Astrocyte (in vitro differentiated cells and primary cell): ENCODE measurements at regions not wholly inside any gene's neighbourhood (a gene's known extent, or its start where the extent isn't known, plus 50 kb on each side); places are given as distances from the start of the nearest gene placed in this dataset.

Experiments
- DNase-seq: peaks from one replicate; pipeline ENCODE4 v3.0.0-alpha.2; 2010; ENCODE audit warnings: low read depth
- FAIRE-seq: peaks from 2 replicates; lab custom pipeline; 2011; peaks lifted over from hg19 to GRCh38; lab: Jason Lieb, UNC
- H2AFZ ChIP-seq: 2 replicates; pipeline ENCODE4 v1.6.0; 2012; ENCODE audit warnings: low read depth, low read length, inconsistent platforms
- H3K27ac ChIP-seq: 2 replicates; pipeline ENCODE4 v1.5.1; 2011; ENCODE audit warnings: low read depth, low read length, inconsistent platforms
- H3K27me3 ChIP-seq: 2 replicates; pipeline ENCODE4 v1.6.0; 2011; ENCODE audit warnings: low read length, inconsistent platforms; ENCODE audit not compliant: insufficient read depth
- H3K36me3 ChIP-seq: 2 replicates; pipeline ENCODE4 v1.5.1; 2011; ENCODE audit warnings: low read length, inconsistent platforms; ENCODE audit not compliant: insufficient read depth
- H3K4me1 ChIP-seq: 2 replicates; pipeline ENCODE4 v1.5.1; 2011; ENCODE audit warnings: low read length, inconsistent platforms; ENCODE audit not compliant: insufficient read depth
- H3K4me2 ChIP-seq: 2 replicates; pipeline ENCODE4 v1.6.0; 2012; ENCODE audit warnings: low read length, inconsistent platforms
- H3K4me3 ChIP-seq: 2 replicates; pipeline ENCODE4 v1.5.1; 2011; ENCODE audit warnings: low read depth, mild to moderate bottlenecking, low read length, inconsistent platforms; ENCODE audit not compliant: insufficient read depth
- H3K79me2 ChIP-seq: 2 replicates; pipeline ENCODE4 v1.6.0; 2012; ENCODE audit warnings: mild to moderate bottlenecking, low read length, inconsistent platforms; ENCODE audit not compliant: insufficient read depth
- H3K9ac ChIP-seq: 2 replicates; pipeline ENCODE4 v1.6.0; 2012; ENCODE audit warnings: mild to moderate bottlenecking, low read length, inconsistent platforms
- H3K9me3 ChIP-seq: 2 replicates; pipeline ENCODE4 v1.5.1; 2012; ENCODE audit warnings: low read depth, mild to moderate bottlenecking, low read length, inconsistent platforms; ENCODE audit not compliant: insufficient read depth
- H4K20me1 ChIP-seq: 2 replicates; pipeline ENCODE4 v1.6.0; 2012; ENCODE audit warnings: low read length, inconsistent platforms; ENCODE audit not compliant: insufficient read depth
- H3K27ac Mint-ChIP-seq: one replicate; pipeline ENCODE4 v1.8.0; 2021; ENCODE audit warnings: mild to moderate bottlenecking, mixed read lengths; ENCODE audit not compliant: unreplicated experiment
- H3K27me3 Mint-ChIP-seq: one replicate; pipeline ENCODE4 v1.8.0; 2021; ENCODE audit warnings: low read depth, mixed read lengths; ENCODE audit not compliant: unreplicated experiment
- H3K36me3 Mint-ChIP-seq: one replicate; pipeline ENCODE4 v1.8.0; 2021; ENCODE audit warnings: low read depth, mixed read lengths; ENCODE audit not compliant: unreplicated experiment
- H3K4me1 Mint-ChIP-seq: one replicate; pipeline ENCODE4 v1.8.0; 2021; ENCODE audit warnings: low read depth, mixed read lengths; ENCODE audit not compliant: unreplicated experiment
- H3K4me3 Mint-ChIP-seq: one replicate; pipeline ENCODE4 v1.8.0; 2021; ENCODE audit warnings: mild to moderate bottlenecking, moderate library complexity, mixed read lengths; ENCODE audit not compliant: unreplicated experiment
- H3K9me3 Mint-ChIP-seq: one replicate; pipeline ENCODE4 v1.8.0; 2021; ENCODE audit warnings: mild to moderate bottlenecking, mixed read lengths; ENCODE audit not compliant: unreplicated experiment
- EZH2 ChIP-seq: IDR thresholded peaks from 2 replicates; pipeline ENCODE4 v1.6.1; 2012; ENCODE audit warnings: mild to moderate bottlenecking, low read length, inconsistent platforms; ENCODE audit not compliant: insufficient read depth
- TF ChIP-seq, protein P1 (sequence below): IDR thresholded peaks from 2 replicates; pipeline ENCODE4 v1.5.1; 2011; ENCODE audit warnings: low read depth, mild to moderate bottlenecking, inconsistent platforms, low read length, moderate library complexity; ENCODE audit not compliant: insufficient read depth

DNA sequence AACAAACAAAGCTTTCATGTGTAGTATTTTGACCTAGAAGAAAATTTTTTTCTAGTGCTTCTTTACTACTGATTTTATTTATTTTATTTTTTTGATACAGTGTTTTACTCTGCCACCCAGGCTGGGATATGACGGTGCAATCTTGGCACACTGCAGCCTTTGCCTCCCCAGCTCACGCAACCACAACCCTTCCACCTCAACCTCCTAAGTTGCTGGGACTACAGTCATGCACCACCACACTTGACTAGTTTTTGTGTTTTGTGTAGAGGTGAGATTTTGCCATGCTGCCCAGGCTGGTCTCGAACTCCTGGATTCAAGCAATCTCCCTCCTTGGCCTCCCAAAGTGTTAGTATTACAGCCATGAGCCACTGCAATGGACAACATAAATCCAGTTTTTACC is 1234.0 kb downstream of the CDY2B start:
- no peaks in the 10 kb centered on the region for H3K79me2 ChIP-seq
- TF ChIP-seq, protein P1, sequence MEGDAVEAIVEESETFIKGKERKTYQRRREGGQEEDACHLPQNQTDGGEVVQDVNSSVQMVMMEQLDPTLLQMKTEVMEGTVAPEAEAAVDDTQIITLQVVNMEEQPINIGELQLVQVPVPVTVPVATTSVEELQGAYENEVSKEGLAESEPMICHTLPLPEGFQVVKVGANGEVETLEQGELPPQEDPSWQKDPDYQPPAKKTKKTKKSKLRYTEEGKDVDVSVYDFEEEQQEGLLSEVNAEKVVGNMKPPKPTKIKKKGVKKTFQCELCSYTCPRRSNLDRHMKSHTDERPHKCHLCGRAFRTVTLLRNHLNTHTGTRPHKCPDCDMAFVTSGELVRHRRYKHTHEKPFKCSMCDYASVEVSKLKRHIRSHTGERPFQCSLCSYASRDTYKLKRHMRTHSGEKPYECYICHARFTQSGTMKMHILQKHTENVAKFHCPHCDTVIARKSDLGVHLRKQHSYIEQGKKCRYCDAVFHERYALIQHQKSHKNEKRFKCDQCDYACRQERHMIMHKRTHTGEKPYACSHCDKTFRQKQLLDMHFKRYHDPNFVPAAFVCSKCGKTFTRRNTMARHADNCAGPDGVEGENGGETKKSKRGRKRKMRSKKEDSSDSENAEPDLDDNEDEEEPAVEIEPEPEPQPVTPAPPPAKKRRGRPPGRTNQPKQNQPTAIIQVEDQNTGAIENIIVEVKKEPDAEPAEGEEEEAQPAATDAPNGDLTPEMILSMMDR: no peak
- no peak for TF ChIP-seq EZH2
- no peak overlapping the region for H3K4me3 ChIP-seq
- DNase-seq (no peak), FAIRE-seq (no peak)
- Mint-ChIP-seq H3K9me3 (peaks cover 2% of the 10 kb centered on the region), H3K4me3 (no peak overlapping the region), H3K27me3 (no peaks in the 10 kb centered on the region), H3K4me1 (no peaks in the 10 kb centered on the region), H3K36me3 (no peaks in the 10 kb centered on the region), H3K27ac (no peak overlapping the region)
- no peaks in the 10 kb centered on the region for H3K4me1 ChIP-seq
- peaks cover 5% of the 10 kb centered on the region for H3K9me3 ChIP-seq
- H3K36me3 ChIP-seq: no peaks in the 10 kb centered on the region
- H3K4me2 ChIP-seq: no peak overlapping the region
- no peaks in the 10 kb centered on the region for H3K27me3 ChIP-seq
- no peaks in the 10 kb centered on the region for H4K20me1 ChIP-seq
- H3K27ac ChIP-seq: no peak overlapping the region
- H3K9ac ChIP-seq: no peak overlapping the region
- no peak overlapping the region for H2AFZ ChIP-seq

- no peaks in the 10 kb centered on the region for H4K20me1 ChIP-seq
- H3K27me3 ChIP-seq: no peaks in the 10 kb centered on the region
- no peak overlapping the region for H3K4me3 ChIP-seq
- H3K27ac ChIP-seq: no peak overlapping the region
- Mint-ChIP-seq H3K9me3 (peaks cover 2% of the 10 kb centered on the region), H3K36me3 (no peaks in the 10 kb centered on the region), H3K4me1 (no peaks in the 10 kb centered on the region), H3K4me3 (no peak overlapping the region), H3K27ac (no peak overlapping the region), H3K27me3 (no peaks in the 10 kb centered on the region)
- FAIRE-seq (no peak), DNase-seq (no peak)
- H2AFZ ChIP-seq: no peak overlapping the region
- H3K9me3 ChIP-seq: peaks cover 5% of the 10 kb centered on the region
- H3K4me2 ChIP-seq: no peak overlapping the region
- no peak overlapping the region for H3K9ac ChIP-seq
- no peaks in the 10 kb centered on the region for H3K4me1 ChIP-seq
- no peaks in the 10 kb centered on the region for H3K79me2 ChIP-seq
- TF ChIP-seq, protein P1: no peak
- no peak for TF ChIP-seq EZH2
- H3K36me3 ChIP-seq: no peaks in the 10 kb centered on the region
Measured at GRCh38 chrY:16645449-16645848, 1234.6 kb downstream of the CDY2B start.

DNA sequence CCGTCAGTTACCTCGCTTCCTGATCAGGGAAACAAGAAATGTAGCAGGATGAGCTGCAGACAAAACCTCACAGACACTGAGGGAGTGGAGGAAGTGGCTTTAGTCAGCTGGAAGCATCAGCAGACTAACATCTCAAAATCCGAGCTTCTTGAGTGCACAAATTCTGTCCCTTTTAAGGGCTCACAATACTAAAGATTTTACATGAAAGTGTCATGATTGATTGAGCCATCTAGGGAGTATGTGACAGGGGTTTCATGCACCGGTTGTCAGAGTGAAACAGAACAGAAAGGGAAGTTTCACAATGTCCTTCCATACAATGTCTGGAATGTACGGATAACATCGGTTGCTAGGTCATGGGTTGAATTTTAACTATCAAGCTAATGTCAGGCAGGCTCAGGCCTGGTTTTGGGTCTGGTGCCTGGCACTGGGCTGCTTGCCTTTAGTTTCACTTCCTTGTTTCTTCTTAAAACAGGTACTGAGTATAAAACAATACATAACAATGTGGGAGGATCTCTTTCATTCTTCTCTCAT is 1235.7 kb downstream of the CDY2B start:
- H3K27me3 Mint-ChIP-seq: no peaks in the 10 kb centered on the region
- no peaks in the 10 kb centered on the region for H3K36me3 ChIP-seq

More for the DNA sequence above, 1235.7 kb downstream of the CDY2B start:
- Histone ChIP-seq H4K20me1 (no peaks in the 10 kb centered on the region), H3K9me3 (peaks cover 5% of the 10 kb centered on the region), H3K4me1 (no peaks in the 10 kb centered on the region), H3K27ac (no peak overlapping the region), H3K4me2 (no peak overlapping the region), H3K79me2 (no peaks in the 10 kb centered on the region), H3K27me3 (no peaks in the 10 kb centered on the region), H3K4me3 (no peak overlapping the region), H2AFZ (no peak overlapping the region), H3K9ac (no peak overlapping the region)
- FAIRE-seq (no peak), DNase-seq (no peak)
- H3K36me3 Mint-ChIP-seq: no peaks in the 10 kb centered on the region
- H3K4me1 Mint-ChIP-seq: no peaks in the 10 kb centered on the region
- H3K27ac Mint-ChIP-seq: no peak overlapping the region
- TF ChIP-seq, protein P1: no peak
- TF ChIP-seq EZH2: no peak
- H3K9me3 Mint-ChIP-seq: peaks cover 2% of the 10 kb centered on the region
- no peak overlapping the region for H3K4me3 Mint-ChIP-seq
